ENCODE measurements at regions not wholly inside any gene's neighbourhood (a gene's known extent, or its start where the extent isn't known, plus 50 kb on each side); places are given as distances from the start of the nearest gene placed in this dataset.

- Histone ChIP-seq H3K9ac (ENCODE audit: low read length) (no peak overlapping the region), H3K9me2 (ENCODE audit: insufficient read depth, low read length) (no peaks in the 10 kb centered on the region), H3K9me3 (ENCODE audit: low read length) (no peaks in the 10 kb centered on the region), H3K4me2 (ENCODE audit: low read length) (no peak overlapping the region), H3K4me3 (ENCODE audit: low read length) (no peak overlapping the region), H3F3A (ENCODE audit: insufficient read depth, low read length, poor library complexity, severe bottlenecking) (no peaks in the 10 kb centered on the region), H4K20me1 (ENCODE audit: insufficient read depth) (no peaks in the 10 kb centered on the region), H3K27me3 (ENCODE audit: insufficient read depth, low read depth, low read length) (no peaks in the 10 kb centered on the region), H3K79me2 (replicated peaks; ENCODE audit: insufficient read depth, low read length) (no peaks in the 10 kb centered on the region), H3K36me3 (ENCODE audit: insufficient read depth, low read length) (no peaks in the 10 kb centered on the region), H2AFZ (ENCODE audit: low read depth, low read length) (no peak overlapping the region), H3K27ac (ENCODE audit: low read length) (no peak overlapping the region)
- TF ChIP-seq POLR2AphosphoS5 (IDR thresholded peaks at IDR 0.05) (no peak), TAF1 (IDR thresholded peaks at IDR 0.05; ENCODE audit: low read depth) (no peak), RAD21 (conservative IDR thresholded peaks at IDR 0.05) (no peak), CTCF (IDR thresholded peaks at IDR 0.05; ENCODE audit: poor library complexity, severe bottlenecking) (no peak), EP300 (conservative IDR thresholded peaks at IDR 0.05; ENCODE audit: poor library complexity, severe bottlenecking) (no peak), REST (IDR thresholded peaks at IDR 0.05; ENCODE audit: borderline replicate concordance) (no peak), SMC3 (conservative IDR thresholded peaks at IDR 0.05; ENCODE audit: poor library complexity) (no peak), MXI1 (conservative IDR thresholded peaks at IDR 0.05; ENCODE audit: poor library complexity, severe bottlenecking) (no peak), EZH2 (IDR thresholded peaks at IDR 0.05; ENCODE audit: borderline replicate concordance, insufficient read depth, low read length, poor library complexity, severe bottlenecking) (no peak)
These were observed 216.1 kb downstream of the SLC38A4 start for GRCh38 chr12:46609674-46610073.

GRCh38 chr12:46609273-46609623 lies 216.5 kb downstream of the SLC38A4 start:
- H3K9me2 ChIP-seq (ENCODE audit: insufficient read depth, low read length): no peaks in the 10 kb centered on the region
- H3K27ac ChIP-seq (ENCODE audit: low read length): no peak overlapping the region
- no peak overlapping the region for H2AFZ ChIP-seq (ENCODE audit: low read depth, low read length)
- H3K4me2 ChIP-seq (ENCODE audit: low read length): no peak overlapping the region
- H3F3A ChIP-seq (ENCODE audit: insufficient read depth, low read length, poor library complexity, severe bottlenecking): no peaks in the 10 kb centered on the region
- H3K27me3 ChIP-seq (ENCODE audit: insufficient read depth, low read depth, low read length): no peaks in the 10 kb centered on the region
- no peaks in the 10 kb centered on the region for H3K9me3 ChIP-seq (ENCODE audit: low read length)
- no peaks in the 10 kb centered on the region for H3K79me2 ChIP-seq (replicated peaks; ENCODE audit: insufficient read depth, low read length)
- no peak overlapping the region for H3K4me3 ChIP-seq (ENCODE audit: low read length)
- no peaks in the 10 kb centered on the region for H3K36me3 ChIP-seq (ENCODE audit: insufficient read depth, low read length)
- no peaks in the 10 kb centered on the region for H4K20me1 ChIP-seq (ENCODE audit: insufficient read depth)
- no peak overlapping the region for H3K9ac ChIP-seq (ENCODE audit: low read length)
- TF ChIP-seq CTCF (IDR thresholded peaks at IDR 0.05; ENCODE audit: poor library complexity, severe bottlenecking): no peak
- TF ChIP-seq SMC3 (conservative IDR thresholded peaks at IDR 0.05; ENCODE audit: poor library complexity): no peak
- TF ChIP-seq POLR2AphosphoS5 (IDR thresholded peaks at IDR 0.05): no peak
- no peak for TF ChIP-seq REST (IDR thresholded peaks at IDR 0.05; ENCODE audit: borderline replicate concordance)
- no peak for TF ChIP-seq EZH2 (IDR thresholded peaks at IDR 0.05; ENCODE audit: borderline replicate concordance, insufficient read depth, low read length, poor library complexity, severe bottlenecking)
- no peak for TF ChIP-seq RAD21 (conservative IDR thresholded peaks at IDR 0.05)
- TF ChIP-seq MXI1 (conservative IDR thresholded peaks at IDR 0.05; ENCODE audit: poor library complexity, severe bottlenecking): no peak
- TF ChIP-seq TAF1 (IDR thresholded peaks at IDR 0.05; ENCODE audit: low read depth): no peak
- TF ChIP-seq EP300 (conservative IDR thresholded peaks at IDR 0.05; ENCODE audit: poor library complexity, severe bottlenecking): no peak
